Osteoblast (primary cell): ENCODE measurements at regions not wholly inside any gene's neighbourhood (a gene's known extent, or its start where the extent isn't known, plus 50 kb on each side); places are given as distances from the start of the nearest gene placed in this dataset.

ENCODE experiments used
- DNase-seq: peaks from one replicate; pipeline ENCODE4 v3.0.0; 2011; ENCODE audit warnings: low spot score, mixed read lengths; ENCODE audit not compliant: insufficient read length; ENCODE audit errors: missing footprints
- H2AFZ ChIP-seq: 2 replicates; pipeline ENCODE4 v1.6.0; 2011; ENCODE audit warnings: mild to moderate bottlenecking, low read length
- H3K27ac ChIP-seq: 2 replicates; pipeline ENCODE4 v1.5.1; 2011; ENCODE audit warnings: mild to moderate bottlenecking, low read depth, low read length, moderate library complexity
- H3K27me3 ChIP-seq: 2 replicates; pipeline ENCODE4 v1.6.0; 2012; ENCODE audit warnings: mild to moderate bottlenecking, control low read depth, inconsistent platforms, low read length, moderate library complexity; ENCODE audit not compliant: insufficient read depth
- H3K36me3 ChIP-seq: 2 replicates; pipeline ENCODE4 v1.5.1; 2011; ENCODE audit warnings: mild to moderate bottlenecking, low read length, control low read depth, moderate library complexity; ENCODE audit not compliant: insufficient read depth
- H3K4me1 ChIP-seq: 2 replicates; pipeline ENCODE4 v1.5.1; 2011; ENCODE audit warnings: mild to moderate bottlenecking, low read length, control low read depth, moderate library complexity; ENCODE audit not compliant: insufficient read depth
- H3K4me2 ChIP-seq: 2 replicates; pipeline ENCODE4 v1.6.0; 2011; ENCODE audit warnings: mild to moderate bottlenecking, low read length; ENCODE audit not compliant: insufficient read depth
- H3K4me3 ChIP-seq: fragments of 200-600 bp; sonication (generic); 3 replicates; pipeline ENCODE4 v1.5.1; 2012; ENCODE audit warnings: mild to moderate bottlenecking, low read length, inconsistent platforms; ENCODE audit not compliant: insufficient read depth
- H3K79me2 ChIP-seq: 2 replicates; pipeline ENCODE4 v1.6.0; 2012; ENCODE audit warnings: mild to moderate bottlenecking, low read length, control low read depth, inconsistent platforms; ENCODE audit not compliant: insufficient read depth
- H3K9me3 ChIP-seq: 2 replicates; pipeline ENCODE4 v1.5.1; 2011; ENCODE audit warnings: low read depth, low read length, control low read depth
- H4K20me1 ChIP-seq: 2 replicates; pipeline ENCODE4 v1.6.0; 2012; ENCODE audit warnings: mild to moderate bottlenecking, low read length, control low read depth; ENCODE audit not compliant: insufficient read depth
- CTCF ChIP-seq: IDR thresholded peaks from 2 replicates; pipeline ENCODE4 v1.5.1; 2011; ENCODE audit warnings: mild to moderate bottlenecking, low read depth, low read length, moderate library complexity; ENCODE audit errors: extremely low read depth

- Histone ChIP-seq H4K20me1 (no peaks in the 10 kb centered on the region), H3K4me3 (no peak overlapping the region), H3K4me2 (no peak overlapping the region), H3K79me2 (no peaks in the 10 kb centered on the region), H3K36me3 (no peaks in the 10 kb centered on the region), H3K4me1 (no peaks in the 10 kb centered on the region), H2AFZ (no peak overlapping the region), H3K27ac (no peak overlapping the region), H3K27me3 (no peaks in the 10 kb centered on the region), H3K9me3 (no peaks in the 10 kb centered on the region)
- no peak for DNase-seq
- no peak for TF ChIP-seq CTCF
These were observed 564.1 kb upstream of the KCND2 start for GRCh38 chr7:119708891-119709290.

- H3K4me1 ChIP-seq, result no peaks in the 10 kb centered on the region
- H2AFZ ChIP-seq, result no peak overlapping the region
- no peak overlapping the region for H3K27ac ChIP-seq
- no peaks in the 10 kb centered on the region for H3K79me2 ChIP-seq
- no peak for DNase-seq
- no peaks in the 10 kb centered on the region for H3K9me3 ChIP-seq
- H4K20me1 ChIP-seq, result no peaks in the 10 kb centered on the region
- H3K27me3 ChIP-seq, result no peaks in the 10 kb centered on the region
- H3K36me3 ChIP-seq, result no peaks in the 10 kb centered on the region
- H3K4me3 ChIP-seq, result no peak overlapping the region
- no peak overlapping the region for H3K4me2 ChIP-seq
- TF ChIP-seq CTCF, result no peak
These were observed 561.9 kb upstream of the KCND2 start for GRCh38 chr7:119711104-119711503.

GRCh38 chr7:119712886-119713462 lies 560.0 kb upstream of the KCND2 start:
- Histone ChIP-seq H2AFZ (no peak overlapping the region), H3K4me2 (no peak overlapping the region), H3K4me3 (no peak overlapping the region), H4K20me1 (no peaks in the 10 kb centered on the region), H3K79me2 (no peaks in the 10 kb centered on the region), H3K27me3 (no peaks in the 10 kb centered on the region), H3K27ac (no peak overlapping the region), H3K4me1 (no peaks in the 10 kb centered on the region), H3K9me3 (no peaks in the 10 kb centered on the region), H3K36me3 (no peaks in the 10 kb centered on the region)
- no peak for DNase-seq
- TF ChIP-seq CTCF, result no peak

GRCh38 chr7:119713606-119714005 lies 559.4 kb upstream of the KCND2 start:
- H3K36me3 ChIP-seq, result no peaks in the 10 kb centered on the region
- no peak overlapping the region for H2AFZ ChIP-seq
- TF ChIP-seq CTCF, result no peak
- no peak overlapping the region for H3K27ac ChIP-seq
- H4K20me1 ChIP-seq, result no peaks in the 10 kb centered on the region
- no peaks in the 10 kb centered on the region for H3K79me2 ChIP-seq
- no peaks in the 10 kb centered on the region for H3K27me3 ChIP-seq
- H3K9me3 ChIP-seq, result no peaks in the 10 kb centered on the region
- no peak overlapping the region for H3K4me2 ChIP-seq
- H3K4me3 ChIP-seq, result no peak overlapping the region
- no peak for DNase-seq
- H3K4me1 ChIP-seq, result no peaks in the 10 kb centered on the region
